Lower leg skin (tissue), 4 donors: ENCODE measurements at regions not wholly inside any gene's neighbourhood (a gene's known extent, or its start where the extent isn't known, plus 50 kb on each side); places are given as distances from the start of the nearest gene placed in this dataset.

Source experiments
- DNase-seq, 2 donors: peaks; one replicate each; pipeline ENCODE4 v3.0.0-alpha.2; 2019; ENCODE audit warnings: low spot score in 2 of 2
- H3K4me3 ChIP-seq: fragments of 200-600 bp; sonication (generic); 2 replicates; pipeline ENCODE4 v1.5.1; 2017; ENCODE audit warnings: mild to moderate bottlenecking, low read depth; ENCODE audit not compliant: poor library complexity, severe bottlenecking
- CTCF ChIP-seq, 3 donors: fragments of 450-650 bp; IDR thresholded peaks; one replicate each; pipeline ENCODE4 v1.5.1; 2016; ENCODE audit warnings: antibody characterized with exemption in 3 of 3, mild to moderate bottlenecking in 3 of 3, moderate library complexity in 2 of 3
- POLR2A ChIP-seq, 2 donors: fragments of 450-650 bp; IDR thresholded peaks; one replicate each; pipeline ENCODE4 v1.6.1; 2016 to 2017; ENCODE audit warnings: antibody characterized with exemption in 2 of 2, mild to moderate bottlenecking in 1 of 2, moderate library complexity in 1 of 2
- WGBS, 2 donors: methylation state at CpG; one replicate each; pipeline ENCODE4 v1.1.5; 2018; 5-methylcytosine and 5-hydroxymethylcytosine counted together
- intact Hi-C: fragments of 100-400 bp; cut with DNase I; formaldehyde crosslinking; loops from one replicate; pipeline ENCODE4 v1.15.0; 2023; ENCODE audit warnings: low total_unique reads

- 80 to 83% methylated on average over 3 of the region's 3 CpGs for WGBS, 2 donors
- DNase-seq: no peak
- TF ChIP-seq CTCF (IDR thresholded peaks at IDR 0.05) (no peak), POLR2A (IDR thresholded peaks at IDR 0.05) (no peak)
- H3K4me3 ChIP-seq: no peak overlapping the region
- intact Hi-C loops: no loop called here
Measured at GRCh38 chr4:139611391-139611790, 54.2 kb upstream of the MGST2 start.

- H3K4me3 ChIP-seq: no peak overlapping the region
- intact Hi-C loops: loop anchor here (10.0 kb wide), 1 partner anchor 45 kb away; no protein-coding TSS in a partner anchor
- TF ChIP-seq CTCF (IDR thresholded peaks at IDR 0.05) (no peak), POLR2A (IDR thresholded peaks at IDR 0.05) (no peak)
- DNase-seq: no peak
Measured at GRCh38 chr4:139609647-139610046, 53.6 kb upstream of the SETD7 start.

- no peak for DNase-seq
- 52 to 63% methylated on average over 3 of the region's 3 CpGs for WGBS, 2 donors
- TF ChIP-seq POLR2A (IDR thresholded peaks at IDR 0.05): no peak
- no peak for TF ChIP-seq CTCF (IDR thresholded peaks at IDR 0.05)
- H3K4me3 ChIP-seq: no peak overlapping the region
- intact Hi-C loops: loop anchor here (10.0 kb wide), 1 partner anchor 47 kb away; no protein-coding TSS in a partner anchor
Measured at GRCh38 chr4:139607502-139608060, 51.6 kb upstream of the SETD7 start.

- no peak for DNase-seq
- no peak for TF ChIP-seq POLR2A (IDR thresholded peaks at IDR 0.05)
- no peak for TF ChIP-seq CTCF (IDR thresholded peaks at IDR 0.05)
- H3K4me3 ChIP-seq: no peak overlapping the region
- intact Hi-C loops: loop anchor here (10.0 kb wide), 1 partner anchor 48 kb away; no protein-coding TSS in a partner anchor
- 59 to 60% methylated on average over 18 of the region's 18 CpGs for WGBS, 2 donors
Measured at GRCh38 chr4:139606579-139607501, 50.8 kb upstream of the SETD7 start.

GRCh38 chr4:139606103-139606502 lies 50.1 kb upstream of the SETD7 start:
- DNase-seq: no peak
- TF ChIP-seq CTCF (IDR thresholded peaks at IDR 0.05): no peak
- no peak for TF ChIP-seq POLR2A (IDR thresholded peaks at IDR 0.05)
- intact Hi-C loops: loop anchor here (10.0 kb wide), 1 partner anchor 49 kb away; no protein-coding TSS in a partner anchor
- no peak overlapping the region for H3K4me3 ChIP-seq
- 71 to 76% methylated on average over 8 of the region's 8 CpGs for WGBS, 2 donors
